ENCODE measurements at regions not wholly inside any gene's neighbourhood (a gene's known extent, or its start where the extent isn't known, plus 50 kb on each side); places are given as distances from the start of the nearest gene placed in this dataset.

DNA sequence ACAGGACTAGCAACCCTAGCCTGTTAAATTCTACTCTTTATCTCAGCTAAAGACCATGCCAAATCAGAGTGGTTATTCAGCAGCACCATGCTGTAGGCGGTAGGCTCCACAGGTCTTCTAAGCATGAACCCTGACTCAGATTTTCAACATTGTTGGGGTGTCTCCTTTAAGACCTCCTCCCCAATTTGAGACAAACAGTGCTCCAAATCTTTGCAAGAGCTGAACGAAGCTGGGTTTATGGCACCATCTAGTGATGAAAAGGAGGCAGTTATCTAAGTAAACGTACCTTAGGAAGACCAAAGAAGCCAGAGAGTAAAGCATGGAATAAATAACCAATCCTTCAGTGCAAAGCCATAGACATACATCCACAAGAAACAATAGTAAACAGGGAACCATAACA lies 334.5 kb upstream of the SLC7A11 start:
- no peaks in the 10 kb centered on the region for H3K27me3 ChIP-seq
- no peak for DNase-seq

DNA sequence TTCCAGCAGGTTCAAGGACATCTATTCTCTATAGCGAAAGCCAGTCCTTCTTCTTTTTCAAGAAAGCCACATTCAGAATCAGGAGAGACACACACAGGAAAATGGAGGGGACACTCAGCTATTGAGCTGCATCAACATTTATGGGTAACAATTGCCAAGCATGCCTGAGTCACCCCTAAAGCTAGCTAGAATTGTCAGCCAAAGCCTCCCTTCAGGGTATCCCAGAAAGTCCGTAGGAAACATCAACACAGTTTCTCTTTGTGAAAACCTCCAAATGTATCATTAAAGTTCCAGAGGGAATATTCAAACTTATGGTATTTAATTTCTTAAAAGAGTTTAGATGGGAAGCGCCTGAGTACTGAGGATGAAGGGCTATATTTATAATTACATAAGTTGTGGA lies 331.1 kb upstream of the SLC7A11 start:
- H3K27me3 ChIP-seq = no peaks in the 10 kb centered on the region
- TF ChIP-seq, protein P1, sequence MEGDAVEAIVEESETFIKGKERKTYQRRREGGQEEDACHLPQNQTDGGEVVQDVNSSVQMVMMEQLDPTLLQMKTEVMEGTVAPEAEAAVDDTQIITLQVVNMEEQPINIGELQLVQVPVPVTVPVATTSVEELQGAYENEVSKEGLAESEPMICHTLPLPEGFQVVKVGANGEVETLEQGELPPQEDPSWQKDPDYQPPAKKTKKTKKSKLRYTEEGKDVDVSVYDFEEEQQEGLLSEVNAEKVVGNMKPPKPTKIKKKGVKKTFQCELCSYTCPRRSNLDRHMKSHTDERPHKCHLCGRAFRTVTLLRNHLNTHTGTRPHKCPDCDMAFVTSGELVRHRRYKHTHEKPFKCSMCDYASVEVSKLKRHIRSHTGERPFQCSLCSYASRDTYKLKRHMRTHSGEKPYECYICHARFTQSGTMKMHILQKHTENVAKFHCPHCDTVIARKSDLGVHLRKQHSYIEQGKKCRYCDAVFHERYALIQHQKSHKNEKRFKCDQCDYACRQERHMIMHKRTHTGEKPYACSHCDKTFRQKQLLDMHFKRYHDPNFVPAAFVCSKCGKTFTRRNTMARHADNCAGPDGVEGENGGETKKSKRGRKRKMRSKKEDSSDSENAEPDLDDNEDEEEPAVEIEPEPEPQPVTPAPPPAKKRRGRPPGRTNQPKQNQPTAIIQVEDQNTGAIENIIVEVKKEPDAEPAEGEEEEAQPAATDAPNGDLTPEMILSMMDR (IDR thresholded peaks at IDR 0.05; ENCODE audit: low read depth, low read length) = no peak
- no peaks in the 10 kb centered on the region for H3K36me3 ChIP-seq
- H3K9me3 ChIP-seq = no peaks in the 10 kb centered on the region
- H3K4me1 ChIP-seq = no peaks in the 10 kb centered on the region
- no peak overlapping the region for H3K4me3 ChIP-seq (ENCODE audit: low read depth, low read length)
- no peak for DNase-seq

More for the DNA sequence above, 334.5 kb upstream of the SLC7A11 start:
- Histone ChIP-seq H3K4me1 (no peaks in the 10 kb centered on the region), H3K36me3 (no peaks in the 10 kb centered on the region), H3K4me3 (ENCODE audit: low read depth, low read length) (no peak overlapping the region), H3K9me3 (no peaks in the 10 kb centered on the region)
- TF ChIP-seq, protein P1 (IDR thresholded peaks at IDR 0.05; ENCODE audit: low read depth, low read length) = peak; percentile 73

DNA sequence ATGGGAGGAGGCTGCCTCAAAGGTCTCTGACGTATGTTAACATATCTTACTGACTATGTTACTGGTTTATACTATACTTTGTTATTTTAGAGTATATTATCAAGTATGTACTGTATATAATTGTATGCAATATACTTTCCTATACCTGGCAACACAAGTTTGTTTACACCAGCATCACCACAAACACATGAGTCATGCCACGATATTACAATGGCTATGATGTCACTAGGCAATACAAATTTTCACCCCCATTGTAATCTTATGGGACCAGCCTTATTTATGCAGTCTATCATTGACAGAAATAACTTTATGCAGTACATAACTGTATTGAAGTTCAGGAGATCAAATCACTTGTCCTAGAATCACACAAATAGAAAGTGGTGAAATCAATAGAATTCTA lies 329.9 kb upstream of the SLC7A11 start:
- no peak for DNase-seq
- Histone ChIP-seq H3K4me3 (ENCODE audit: low read depth, low read length) (no peak overlapping the region), H3K9me3 (no peaks in the 10 kb centered on the region), H3K36me3 (no peaks in the 10 kb centered on the region), H3K4me1 (no peaks in the 10 kb centered on the region), H3K27me3 (no peaks in the 10 kb centered on the region)
- TF ChIP-seq, protein P1 (IDR thresholded peaks at IDR 0.05; ENCODE audit: low read depth, low read length) = no peak

DNA sequence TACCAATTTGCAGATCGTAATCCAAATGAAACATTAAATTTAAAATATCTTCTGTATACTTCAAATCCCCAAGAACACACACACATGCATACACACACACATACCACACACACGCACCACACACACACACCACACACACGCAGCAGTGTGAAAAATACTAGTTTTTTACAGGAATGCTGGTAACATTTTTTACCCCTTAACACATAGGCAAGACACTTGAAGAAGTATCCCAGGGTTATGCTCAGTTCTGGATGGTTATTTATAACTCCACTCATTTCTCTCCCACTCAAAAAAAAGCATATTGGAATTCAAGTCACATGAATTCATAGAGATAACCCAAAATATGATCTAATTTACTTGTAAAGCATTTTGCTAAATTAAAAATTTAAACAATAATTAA lies 325.5 kb upstream of the SLC7A11 start:
- no peaks in the 10 kb centered on the region for H3K27me3 ChIP-seq
- H3K4me1 ChIP-seq = no peaks in the 10 kb centered on the region
- no peaks in the 10 kb centered on the region for H3K9me3 ChIP-seq
- H3K36me3 ChIP-seq = no peaks in the 10 kb centered on the region
- no peak overlapping the region for H3K4me3 ChIP-seq (ENCODE audit: low read depth, low read length)
- DNase-seq = no peak
- TF ChIP-seq, protein P1 (IDR thresholded peaks at IDR 0.05; ENCODE audit: low read depth, low read length) = no peak

DNA sequence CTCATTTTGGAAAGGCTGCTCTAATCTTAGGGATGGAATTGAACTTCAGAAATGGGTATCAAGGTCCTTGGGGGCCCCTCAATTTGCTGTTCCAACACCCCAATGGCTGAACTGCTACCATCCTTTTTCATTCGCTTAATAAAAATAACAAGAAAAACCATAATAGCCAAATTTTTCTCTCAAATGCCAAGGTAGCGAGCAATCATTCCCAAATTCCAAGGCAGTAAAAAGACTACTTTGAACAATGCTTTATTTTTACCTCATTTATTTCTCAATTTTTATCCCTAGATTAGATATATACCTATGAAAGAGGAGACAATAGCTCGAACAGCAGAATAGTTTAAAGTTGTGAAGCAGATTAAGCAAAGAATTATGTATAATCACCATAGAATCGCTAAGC lies 323.4 kb upstream of the SLC7A11 start:
- H3K36me3 ChIP-seq = no peaks in the 10 kb centered on the region
- no peaks in the 10 kb centered on the region for H3K27me3 ChIP-seq
- H3K9me3 ChIP-seq = no peaks in the 10 kb centered on the region
- no peak overlapping the region for H3K4me3 ChIP-seq (ENCODE audit: low read depth, low read length)
- no peak for DNase-seq
- TF ChIP-seq, protein P1 (IDR thresholded peaks at IDR 0.05; ENCODE audit: low read depth, low read length) = no peak
- no peaks in the 10 kb centered on the region for H3K4me1 ChIP-seq

DNA sequence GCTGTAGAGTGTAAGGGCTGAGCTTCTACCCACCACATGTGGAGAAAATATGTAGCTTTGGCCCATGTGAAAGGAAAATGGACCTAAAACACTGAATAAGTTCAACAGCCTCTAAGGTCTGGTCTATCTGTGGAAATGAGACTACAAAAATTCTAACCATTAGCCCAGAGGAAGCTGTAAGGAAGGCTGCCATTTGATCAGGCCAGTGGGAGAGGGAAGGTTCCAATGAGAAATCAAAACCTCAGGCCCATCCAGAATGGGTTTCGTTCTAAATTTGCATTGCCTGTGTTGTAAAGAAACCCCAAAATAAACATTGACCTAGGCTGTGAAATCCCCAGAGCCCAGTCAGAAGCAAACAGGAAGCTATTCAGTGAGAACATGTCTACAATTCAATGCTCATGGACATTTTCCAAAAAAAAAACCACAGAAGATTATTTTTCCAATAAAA lies 320.4 kb upstream of the SLC7A11 start:
- no peak for DNase-seq
- no peaks in the 10 kb centered on the region for H3K4me1 ChIP-seq
- TF ChIP-seq, protein P1 (IDR thresholded peaks at IDR 0.05; ENCODE audit: low read depth, low read length) = no peak
- no peaks in the 10 kb centered on the region for H3K9me3 ChIP-seq
- H3K36me3 ChIP-seq = no peaks in the 10 kb centered on the region
- no peaks in the 10 kb centered on the region for H3K27me3 ChIP-seq
- H3K4me3 ChIP-seq (ENCODE audit: low read depth, low read length) = no peak overlapping the region
